HFFc6 (cell line): ENCODE measurements at regions not wholly inside any gene's neighbourhood (a gene's known extent, or its start where the extent isn't known, plus 50 kb on each side); places are given as distances from the start of the nearest gene placed in this dataset.

Experiments used
- DNase-seq: peaks from one replicate; pipeline ENCODE4 v3.0.0-alpha.2; 2018
- H3K27ac Mint-ChIP-seq: 2 replicates; pipeline ENCODE4 v1.8.0; 2020; ENCODE audit warnings: mild to moderate bottlenecking, mixed read lengths
- H3K27me3 Mint-ChIP-seq: 2 replicates; pipeline ENCODE4 v1.8.0; 2021; ENCODE audit warnings: mild to moderate bottlenecking, moderate library complexity, mixed read lengths; ENCODE audit not compliant: insufficient read depth
- H3K36me3 Mint-ChIP-seq: 2 replicates; pipeline ENCODE4 v1.8.0; 2021; ENCODE audit warnings: low read depth, mixed read lengths
- H3K4me1 Mint-ChIP-seq: 2 replicates; pipeline ENCODE4 v1.8.0; 2020; ENCODE audit warnings: low read depth, mixed read lengths
- H3K4me3 Mint-ChIP-seq: 2 replicates; pipeline ENCODE4 v1.8.0; 2020; ENCODE audit warnings: mild to moderate bottlenecking, moderate library complexity, mixed read lengths
- H3K9me3 Mint-ChIP-seq: 2 replicates; pipeline ENCODE4 v1.8.0; 2020; ENCODE audit warnings: mild to moderate bottlenecking, mixed read lengths
- CTCF ChIP-seq: fragments of 200-600 bp; sonication (generic); IDR thresholded peaks from 2 replicates; pipeline ENCODE4 v1.5.0; 2021; ENCODE audit warnings: antibody characterized with exemption, mild to moderate bottlenecking

DNA sequence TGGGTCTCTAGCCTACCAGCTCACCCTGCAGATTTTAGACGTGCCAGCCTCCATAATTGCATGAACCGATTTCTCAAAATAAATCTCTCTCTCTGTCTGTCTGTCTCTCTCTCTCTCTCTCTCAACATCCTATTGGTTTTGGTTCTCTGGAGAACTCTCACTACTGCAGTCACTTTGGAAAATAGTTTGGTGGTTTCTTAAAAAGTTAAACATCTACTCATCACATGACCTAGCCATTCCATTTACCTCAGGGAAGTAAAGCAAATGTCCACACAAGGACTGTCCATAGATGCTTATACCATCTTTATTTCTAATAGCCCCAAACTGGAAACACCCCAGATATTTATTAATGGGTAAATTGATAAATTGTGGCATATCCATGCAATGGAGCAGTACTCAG is 119.5 kb downstream of the SNX19 start:
- Mint-ChIP-seq H3K9me3 (peaks cover 7% of the 10 kb centered on the region), H3K27ac (no peak overlapping the region; the same call in 1 of the 2 replicates), H3K36me3 (0 out of 2 replicates have a peak, but pooled peaks cover 9% of the 10 kb centered on the region), H3K27me3 (peaks cover 2% of the 10 kb centered on the region; the same call in 1 of the 2 replicates), H3K4me3 (no peak overlapping the region), H3K4me1 (peaks cover 32% of the 10 kb centered on the region)
- DNase-seq: no peak
- TF ChIP-seq CTCF: no peak

GRCh38 chr11:130798280-130798679 is 118.0 kb downstream of the SNX19 start:
- Mint-ChIP-seq H3K4me3 (peak overlapping the region; percentile 59), H3K36me3 (0 out of 2 replicates have a peak, but pooled peaks cover 9% of the 10 kb centered on the region), H3K9me3 (peaks cover 7% of the 10 kb centered on the region), H3K27me3 (no peaks in the 10 kb centered on the region), H3K27ac (peak overlapping the region; percentile 92), H3K4me1 (peaks cover 46% of the 10 kb centered on the region)
- TF ChIP-seq CTCF: no peak
- peak; percentile 98 for DNase-seq

DNA sequence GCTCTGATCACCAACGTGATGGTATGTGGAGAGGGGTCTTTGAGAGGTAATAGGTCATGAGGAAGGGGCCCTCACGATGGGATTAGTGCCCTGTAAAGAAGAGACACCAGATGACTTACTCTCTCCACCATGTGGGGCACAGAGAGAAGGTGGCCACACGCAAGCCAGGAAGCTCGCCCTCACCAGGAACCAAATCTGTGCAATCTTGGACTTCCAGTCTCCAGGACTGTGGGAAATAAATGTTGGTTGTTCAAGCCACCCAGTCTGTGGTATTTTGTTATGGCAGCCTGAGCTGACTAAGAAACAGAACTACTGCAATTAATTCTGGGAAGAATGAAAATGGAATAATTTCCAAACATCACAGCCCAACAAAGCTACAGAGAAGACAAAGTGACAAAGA is 117.5 kb downstream of the SNX19 start:
- peak overlapping the region; percentile 92 for H3K27ac Mint-ChIP-seq
- H3K9me3 Mint-ChIP-seq: peaks cover 7% of the 10 kb centered on the region
- peaks cover 51% of the 10 kb centered on the region for H3K4me1 Mint-ChIP-seq
- no peak for TF ChIP-seq CTCF
- H3K27me3 Mint-ChIP-seq: no peaks in the 10 kb centered on the region
- peak; percentile 22 for DNase-seq
- H3K4me3 Mint-ChIP-seq: no peak overlapping the region
- H3K36me3 Mint-ChIP-seq: 0 out of 2 replicates have a peak, but pooled peaks cover 9% of the 10 kb centered on the region

DNA sequence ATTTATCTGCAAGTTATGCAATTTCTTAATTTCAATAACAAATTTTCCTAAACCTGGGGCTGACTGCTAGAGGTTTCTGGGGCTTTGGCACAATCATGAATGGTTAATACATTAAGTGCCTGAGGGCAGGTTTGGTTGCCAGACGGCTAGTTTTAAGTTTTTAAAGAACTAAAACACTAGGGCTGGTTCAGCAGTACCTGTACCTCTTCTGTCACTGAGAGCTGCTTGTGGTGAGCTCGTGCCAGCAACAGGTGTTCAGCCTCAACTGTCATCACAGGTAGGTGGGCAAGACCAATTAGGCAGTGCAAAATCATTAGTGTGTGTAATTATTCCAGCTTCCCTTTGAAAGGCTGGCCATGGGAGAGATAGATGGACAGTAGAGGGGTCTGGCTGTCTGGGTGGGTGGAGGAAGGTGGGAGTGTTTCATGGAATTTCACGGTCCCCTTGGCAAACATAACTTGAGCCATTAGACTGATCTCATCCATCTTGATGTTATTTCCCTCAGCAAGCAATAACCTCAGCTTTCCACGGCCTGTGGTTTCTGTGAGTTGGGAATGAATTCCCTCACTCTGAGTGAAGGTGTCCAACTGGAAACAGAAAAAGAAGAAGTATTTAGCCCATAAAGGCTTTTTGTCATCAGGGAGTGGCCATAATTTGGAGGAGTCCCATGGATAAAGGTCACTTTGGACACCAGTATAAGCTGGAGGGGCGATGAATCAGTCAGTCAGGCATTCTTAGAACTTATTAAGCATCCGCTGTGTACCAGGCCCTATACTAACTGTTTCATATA is 114.8 kb downstream of the SNX19 start:
- Mint-ChIP-seq H3K27ac (peak overlapping the region; percentile 71), H3K36me3 (0 out of 2 replicates have a peak, but pooled peaks cover 9% of the 10 kb centered on the region), H3K27me3 (peaks cover under 1% of the 10 kb centered on the region; the same call in 1 of the 2 replicates), H3K9me3 (peaks cover 7% of the 10 kb centered on the region), H3K4me3 (peak overlapping the region; percentile 15; the same call in 1 of the 2 replicates), H3K4me1 (peaks cover 53% of the 10 kb centered on the region)
- no peak for TF ChIP-seq CTCF
- DNase-seq: peak; percentile 85

DNA sequence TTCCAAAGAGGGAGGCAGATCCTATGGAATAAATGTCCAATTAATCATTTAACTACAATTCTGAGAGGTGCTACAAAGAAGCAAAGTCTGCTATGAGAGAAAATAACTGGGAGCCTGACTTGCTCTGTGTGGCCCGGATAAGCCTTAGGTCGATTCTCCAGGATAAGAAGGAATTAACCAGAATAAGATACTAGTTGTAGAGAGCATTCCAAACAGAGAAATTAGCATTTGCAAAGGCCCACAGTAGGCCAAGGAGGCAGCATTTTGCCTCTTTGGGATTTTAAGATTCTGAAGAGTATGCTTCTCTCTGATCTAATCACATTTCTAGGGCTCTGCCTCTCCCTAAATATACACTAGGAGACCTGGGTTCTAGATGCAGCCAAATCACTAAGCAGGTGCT is 113.7 kb downstream of the SNX19 start:
- H3K27ac Mint-ChIP-seq: peak overlapping the region; percentile 7; the same call in 1 of the 2 replicates
- no peak overlapping the region for H3K4me3 Mint-ChIP-seq
- no peak for DNase-seq
- peaks cover 7% of the 10 kb centered on the region; the same call in 1 of the 2 replicates for H3K27me3 Mint-ChIP-seq
- H3K4me1 Mint-ChIP-seq: peaks cover 46% of the 10 kb centered on the region
- H3K9me3 Mint-ChIP-seq: peaks cover 7% of the 10 kb centered on the region
- H3K36me3 Mint-ChIP-seq: 0 out of 2 replicates have a peak, but pooled peaks cover 9% of the 10 kb centered on the region
- no peak for TF ChIP-seq CTCF
